SK-N-SH (cell line): ENCODE measurements at regions not wholly inside any gene's neighbourhood (a gene's known extent, or its start where the extent isn't known, plus 50 kb on each side); places are given as distances from the start of the nearest gene placed in this dataset.

Experiments used
- CTCF ChIA-PET: fragments of 300-600, 350-600 bp; formaldehyde crosslinking; extraction: SDS; loops from one replicate; lab custom pipeline; 2021; lab: Yijun Ruan, JAX
- POLR2A ChIA-PET: fragments of 350-600 bp; sonication (Branson Sonifier 250); formaldehyde crosslinking; extraction: SDS; loops from one replicate; lab custom pipeline; 2020; ENCODE audit warnings: antibody characterized with exemption, inconsistent platforms; lab: Yijun Ruan, JAX
- DNase-seq: peaks from one replicate; pipeline ENCODE4 v3.0.0; 2012
- H2AFZ ChIP-seq: fragments of 200-600 bp; sonication (generic); 2 replicates; pipeline ENCODE4 v1.8.1; 2016; ENCODE audit warnings: antibody characterized with exemption, mild to moderate bottlenecking, low read depth
- H3F3A ChIP-seq: fragments of 200-600 bp; sonication (generic); replicated peaks from 2 replicates; pipeline ENCODE3; 2016; ENCODE audit warnings: antibody characterized with exemption, mild to moderate bottlenecking; ENCODE audit not compliant: insufficient read depth
- H3K27ac ChIP-seq, 2 experiments: fragments of 200-500 bp in 1 of 2; fragments of 200-600 bp in 1 of 2; sonication (Bioruptor generic) in 1 of 2; sonication (generic), shearing (Covaris generic) in 1 of 2; 2 replicates each; pipeline versions ENCODE4 v1.5.1 to v1.6.1; 2014 to 2016; ENCODE audit warnings: low read depth in 2 of 2, inconsistent platforms in 1 of 2, low read length in 1 of 2, mild to moderate bottlenecking in 1 of 2, mixed read lengths in 1 of 2
- H3K27me3 ChIP-seq: fragments of 200-600 bp; sonication (generic), shearing (Covaris generic); 2 replicates; pipeline ENCODE4 v1.6.1; 2016; ENCODE audit warnings: mixed run types; ENCODE audit not compliant: insufficient read depth
- H3K36me3 ChIP-seq, 2 experiments: fragments of 200-500 bp in 1 of 2; fragments of 200-600 bp in 1 of 2; sonication (Bioruptor generic) in 1 of 2; sonication (generic) in 1 of 2; replicated peaks in 1 of 2; 2 replicates each; pipeline versions ENCODE3 to v1.5.1; 2014 to 2016; ENCODE audit warnings: low read length in 1 of 2, mild to moderate bottlenecking in 1 of 2; ENCODE audit not compliant: insufficient read depth in 2 of 2, control insufficient read depth in 1 of 2
- H3K4me1 ChIP-seq, 2 experiments: fragments of 200-500 bp in 1 of 2; fragments of 200-600 bp in 1 of 2; sonication (Bioruptor generic) in 1 of 2; sonication (generic), shearing (Covaris generic) in 1 of 2; 2 replicates each; pipeline versions ENCODE4 v1.5.1 to v1.6.1; 2014 to 2016; ENCODE audit warnings: low read depth in 1 of 2, low read length in 1 of 2, mixed run types in 1 of 2; ENCODE audit not compliant: insufficient read depth in 2 of 2, control insufficient read depth in 1 of 2
- H3K4me2 ChIP-seq: fragments of 200-600 bp; sonication (generic), shearing (Covaris generic); 2 replicates; pipeline ENCODE4 v1.6.1; 2017; ENCODE audit warnings: mixed run types
- H3K4me3 ChIP-seq, 2 experiments: fragments of 200-500 bp in 1 of 2; fragments of 200-600 bp in 1 of 2; sonication (Bioruptor generic) in 1 of 2; sonication (generic), shearing (Covaris generic) in 1 of 2; 2 replicates each; pipeline versions ENCODE4 v1.5.1 to v1.8.1; 2014 to 2016; ENCODE audit warnings: low read depth in 2 of 2, inconsistent platforms in 1 of 2, low read length in 1 of 2, mild to moderate bottlenecking in 1 of 2, mixed read lengths in 1 of 2, moderate library complexity in 1 of 2
- H3K79me2 ChIP-seq: fragments of 200-600 bp; sonication (generic); 2 replicates; pipeline ENCODE4 v1.8.1; 2017; ENCODE audit warnings: mild to moderate bottlenecking; ENCODE audit not compliant: insufficient read depth
- H3K9ac ChIP-seq: fragments of 200-600 bp; sonication (generic); 2 replicates; pipeline ENCODE4 v1.6.1; 2017; ENCODE audit warnings: mixed run types
- H3K9me2 ChIP-seq: fragments of 200-600 bp; sonication (generic); 2 replicates; pipeline ENCODE4 v1.6.1; 2017; ENCODE audit warnings: mixed run types
- H3K9me3 ChIP-seq: fragments of 200-600 bp; sonication (generic); 2 replicates; pipeline ENCODE4 v1.6.1; 2017; ENCODE audit warnings: mixed run types, mild to moderate bottlenecking, moderate library complexity
- H4K20me1 ChIP-seq: fragments of 200-600 bp; sonication (generic); 2 replicates; pipeline ENCODE4 v1.6.1; 2017; ENCODE audit warnings: mild to moderate bottlenecking, mixed run types; ENCODE audit not compliant: insufficient read depth
- EZH2phosphoT487 ChIP-seq: fragments of 200-600 bp; sonication (generic); IDR thresholded peaks from 2 replicates; pipeline ENCODE4 v1.6.1; 2017; ENCODE audit warnings: low read depth, mixed run types, mild to moderate bottlenecking, antibody characterized with exemption, moderate library complexity, borderline replicate concordance
- FOXJ3 ChIP-seq: sonication (generic); formaldehyde crosslinking; IDR thresholded peaks from 2 replicates; pipeline ENCODE4 v1.5.1; 2020; ENCODE audit warnings: mild to moderate bottlenecking, missing genetic modification reagents
- GABPA ChIP-seq: IDR thresholded peaks from 2 replicates; pipeline ENCODE4 v1.4.0; 2012; ENCODE audit warnings: low read depth, mild to moderate bottlenecking
- MEF2A ChIP-seq: IDR thresholded peaks from 2 replicates; pipeline ENCODE4 v1.4.0; 2012; ENCODE audit warnings: low read depth, borderline replicate concordance
- MXI1 ChIP-seq: IDR thresholded peaks from 2 replicates; pipeline ENCODE4 v1.6.1; 2012; ENCODE audit warnings: mild to moderate bottlenecking, low read depth, low read length, improper control_type of control experiment
- RFX5 ChIP-seq: IDR thresholded peaks from 2 replicates; pipeline ENCODE4 v1.6.1; 2012; ENCODE audit warnings: mild to moderate bottlenecking, improper control_type of control experiment, low read length
- TEAD4 ChIP-seq: IDR thresholded peaks from 2 replicates; pipeline ENCODE4 v1.4.0; 2012; ENCODE audit warnings: mild to moderate bottlenecking, borderline replicate concordance; ENCODE audit not compliant: insufficient read depth
- YY1 ChIP-seq: IDR thresholded peaks from 2 replicates; pipeline ENCODE4 v1.4.0; 2012; ENCODE audit warnings: low read depth, mild to moderate bottlenecking
- WGBS: methylation state at CpG from one replicate; pipeline ENCODE4 v1.1.6; 2017; ENCODE audit warnings: low lambda C conversion rate; 5-methylcytosine and 5-hydroxymethylcytosine counted together
- TF ChIP-seq, protein P1 (sequence below): IDR thresholded peaks from 2 replicates; pipeline ENCODE4 v1.4.0; 2012; ENCODE audit warnings: low read depth, borderline replicate concordance
- TF ChIP-seq, protein P2 (sequence below): IDR thresholded peaks from 2 replicates; pipeline ENCODE4 v1.4.0; 2012; ENCODE audit warnings: low read depth
- TF ChIP-seq, protein P3 (sequence below): IDR thresholded peaks from 2 replicates; pipeline ENCODE4 v1.4.0; 2012; ENCODE audit warnings: low read depth, borderline replicate concordance
- TF ChIP-seq, protein P4 (sequence below): fragments of 150-350 bp; IDR thresholded peaks from 2 replicates; pipeline ENCODE4 v1.6.1; 2017; ENCODE audit warnings: antibody characterized with exemption, low read length, low read depth, borderline replicate concordance

DNA sequence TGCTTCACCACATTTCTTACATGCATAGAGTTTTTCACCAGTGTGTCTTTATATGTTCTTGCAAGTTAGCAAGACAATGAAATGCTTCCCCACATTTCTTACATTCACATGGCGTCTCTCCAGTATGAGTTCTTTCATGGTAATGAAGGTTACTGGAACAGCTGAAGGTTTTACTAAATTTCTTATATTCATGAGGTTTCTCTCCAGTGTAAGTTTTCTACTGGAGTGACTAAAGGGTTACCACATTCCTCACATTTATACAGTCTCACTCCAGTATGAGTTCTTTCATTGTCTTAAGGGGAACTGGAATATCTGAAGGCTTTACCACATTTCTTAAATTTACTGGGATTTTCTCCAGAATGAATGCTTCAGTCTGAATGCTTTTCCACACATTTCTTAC, 350.3 kb downstream of the MAT2B start:
- H4K20me1 ChIP-seq, result no peaks in the 10 kb centered on the region
- no peaks in the 10 kb centered on the region for H3K79me2 ChIP-seq
- H3K9ac ChIP-seq, result no peak overlapping the region
- no peaks in the 10 kb centered on the region for H3K9me2 ChIP-seq
- TF ChIP-seq, protein P1, sequence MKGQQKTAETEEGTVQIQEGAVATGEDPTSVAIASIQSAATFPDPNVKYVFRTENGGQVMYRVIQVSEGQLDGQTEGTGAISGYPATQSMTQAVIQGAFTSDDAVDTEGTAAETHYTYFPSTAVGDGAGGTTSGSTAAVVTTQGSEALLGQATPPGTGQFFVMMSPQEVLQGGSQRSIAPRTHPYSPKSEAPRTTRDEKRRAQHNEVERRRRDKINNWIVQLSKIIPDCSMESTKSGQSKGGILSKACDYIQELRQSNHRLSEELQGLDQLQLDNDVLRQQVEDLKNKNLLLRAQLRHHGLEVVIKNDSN, result no peak
- TF ChIP-seq FOXJ3 (CRISPR knock-in tag), result no peak
- TF ChIP-seq MEF2A, result no peak
- no peak for TF ChIP-seq RFX5
- TF ChIP-seq GABPA, result no peak
- no peak for TF ChIP-seq MXI1
- ChIA-PET POLR2A (no interaction called here), CTCF (no interaction called here)
- H3K27ac ChIP-seq, result no peak overlapping the region
- 0 out of 2 replicates have a peak, but pooled peaks cover 5% of the 10 kb centered on the region for H3K9me3 ChIP-seq
- no peaks in the 10 kb centered on the region for H3K27me3 ChIP-seq
- DNase-seq, result no peak
- H3K4me1 ChIP-seq, result no peaks in the 10 kb centered on the region
- H3F3A ChIP-seq, result no peaks in the 10 kb centered on the region
- no peak overlapping the region for H2AFZ ChIP-seq
- H3K36me3 ChIP-seq, result no peaks in the 10 kb centered on the region
- no peak overlapping the region for H3K4me2 ChIP-seq
- H3K4me3 ChIP-seq, result no peak overlapping the region
- 46% methylated on average over 1 of the region's 1 CpG for WGBS

DNA sequence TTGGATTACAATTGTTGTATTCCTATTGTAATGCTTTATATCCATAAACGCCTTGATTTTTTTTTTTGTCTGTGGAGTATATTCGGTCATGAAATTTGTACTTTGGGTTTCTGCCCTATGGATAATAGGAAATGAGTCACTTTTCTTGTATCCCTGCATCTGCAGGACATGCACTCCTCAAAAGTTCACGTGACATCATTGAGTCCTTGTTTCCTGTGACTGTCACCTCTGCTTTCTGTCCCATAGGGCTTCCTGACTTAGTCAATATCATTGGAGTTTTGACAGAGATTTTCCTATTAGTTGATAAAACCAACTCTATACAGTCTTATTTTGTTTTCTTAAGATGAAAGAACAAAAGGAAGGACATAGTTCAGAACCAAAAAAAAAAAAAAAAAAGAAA, 356.3 kb downstream of the MAT2B start:
- H3K9ac ChIP-seq, result no peak overlapping the region
- H3K4me2 ChIP-seq, result no peak overlapping the region

DNA sequence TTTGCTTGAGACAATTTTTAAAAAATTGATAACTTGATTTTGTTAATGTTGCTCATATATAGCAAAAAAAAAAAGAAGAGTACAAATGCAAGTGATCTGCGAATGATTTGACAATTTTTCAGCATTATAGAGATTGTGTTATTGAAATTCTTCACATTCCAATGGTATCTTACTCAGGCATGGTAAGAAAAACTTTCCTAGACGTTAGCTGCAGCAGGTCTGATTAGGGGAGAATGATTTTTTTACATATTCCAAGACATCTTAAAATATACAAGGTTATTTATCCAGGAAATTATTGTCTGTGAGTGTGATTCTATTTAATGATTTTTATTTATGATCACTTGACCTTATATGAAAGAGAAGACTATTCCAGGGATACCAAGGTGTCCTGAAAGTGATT, 361.9 kb downstream of the MAT2B start:
- Histone ChIP-seq H2AFZ (no peak overlapping the region), H3K9me3 (no peaks in the 10 kb centered on the region), H3K27me3 (no peaks in the 10 kb centered on the region), H3K4me1 (no peaks in the 10 kb centered on the region; a peak in 2 of 4 replicates), H3K27ac (no peak overlapping the region), H3K9ac (no peak overlapping the region), H3K79me2 (no peaks in the 10 kb centered on the region), H3K36me3 (no peaks in the 10 kb centered on the region), H3K4me2 (no peak overlapping the region), H3F3A (no peaks in the 10 kb centered on the region), H4K20me1 (no peaks in the 10 kb centered on the region), H3K9me2 (no peaks in the 10 kb centered on the region), H3K4me3 (no peak overlapping the region)
- CTCF ChIA-PET, result interaction anchor here (0.6 kb wide), 1 partner anchor 216 kb away, joined by 3 read pairs; no protein-coding TSS in a partner anchor
- 25% methylated on average over 2 of the region's 2 CpGs for WGBS
- DNase-seq, result no peak
- POLR2A ChIA-PET, result no interaction called here
- no peak for TF ChIP-seq TEAD4
- TF ChIP-seq, protein P2, sequence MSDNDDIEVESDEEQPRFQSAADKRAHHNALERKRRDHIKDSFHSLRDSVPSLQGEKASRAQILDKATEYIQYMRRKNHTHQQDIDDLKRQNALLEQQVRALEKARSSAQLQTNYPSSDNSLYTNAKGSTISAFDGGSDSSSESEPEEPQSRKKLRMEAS, result no peak
- TF ChIP-seq, protein P3, sequence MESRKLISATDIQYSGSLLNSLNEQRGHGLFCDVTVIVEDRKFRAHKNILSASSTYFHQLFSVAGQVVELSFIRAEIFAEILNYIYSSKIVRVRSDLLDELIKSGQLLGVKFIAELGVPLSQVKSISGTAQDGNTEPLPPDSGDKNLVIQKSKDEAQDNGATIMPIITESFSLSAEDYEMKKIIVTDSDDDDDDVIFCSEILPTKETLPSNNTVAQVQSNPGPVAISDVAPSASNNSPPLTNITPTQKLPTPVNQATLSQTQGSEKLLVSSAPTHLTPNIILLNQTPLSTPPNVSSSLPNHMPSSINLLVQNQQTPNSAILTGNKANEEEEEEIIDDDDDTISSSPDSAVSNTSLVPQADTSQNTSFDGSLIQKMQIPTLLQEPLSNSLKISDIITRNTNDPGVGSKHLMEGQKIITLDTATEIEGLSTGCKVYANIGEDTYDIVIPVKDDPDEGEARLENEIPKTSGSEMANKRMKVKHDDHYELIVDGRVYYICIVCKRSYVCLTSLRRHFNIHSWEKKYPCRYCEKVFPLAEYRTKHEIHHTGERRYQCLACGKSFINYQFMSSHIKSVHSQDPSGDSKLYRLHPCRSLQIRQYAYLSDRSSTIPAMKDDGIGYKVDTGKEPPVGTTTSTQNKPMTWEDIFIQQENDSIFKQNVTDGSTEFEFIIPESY, result no peak
- TF ChIP-seq, protein P1, result no peak

More for the DNA sequence above, 356.3 kb downstream of the MAT2B start:
- H3K9me2 ChIP-seq, result no peaks in the 10 kb centered on the region
- no peak overlapping the region for H3K4me3 ChIP-seq
- no peaks in the 10 kb centered on the region for H3F3A ChIP-seq
- no peak overlapping the region for H3K27ac ChIP-seq
- no peaks in the 10 kb centered on the region for H3K36me3 ChIP-seq
- H3K9me3 ChIP-seq, result no peaks in the 10 kb centered on the region
- no peaks in the 10 kb centered on the region for H4K20me1 ChIP-seq
- no peak overlapping the region for H2AFZ ChIP-seq
- TF ChIP-seq EZH2phosphoT487 (no peak), GABPA (no peak), YY1 (no peak)
- TF ChIP-seq, protein P2, result no peak
- TF ChIP-seq, protein P4, sequence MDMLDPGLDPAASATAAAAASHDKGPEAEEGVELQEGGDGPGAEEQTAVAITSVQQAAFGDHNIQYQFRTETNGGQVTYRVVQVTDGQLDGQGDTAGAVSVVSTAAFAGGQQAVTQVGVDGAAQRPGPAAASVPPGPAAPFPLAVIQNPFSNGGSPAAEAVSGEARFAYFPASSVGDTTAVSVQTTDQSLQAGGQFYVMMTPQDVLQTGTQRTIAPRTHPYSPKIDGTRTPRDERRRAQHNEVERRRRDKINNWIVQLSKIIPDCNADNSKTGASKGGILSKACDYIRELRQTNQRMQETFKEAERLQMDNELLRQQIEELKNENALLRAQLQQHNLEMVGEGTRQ, result no peak
- H3K27me3 ChIP-seq, result no peaks in the 10 kb centered on the region
- ChIA-PET CTCF (no interaction called here), POLR2A (no interaction called here)
- no peaks in the 10 kb centered on the region for H3K4me1 ChIP-seq
- no peak for DNase-seq
- WGBS, result 35% methylated on average over 3 of the region's 3 CpGs
- no peaks in the 10 kb centered on the region for H3K79me2 ChIP-seq
